ENCODE measurements at regions not wholly inside any gene's neighbourhood (a gene's known extent, or its start where the extent isn't known, plus 50 kb on each side); places are given as distances from the start of the nearest gene placed in this dataset.

DNA sequence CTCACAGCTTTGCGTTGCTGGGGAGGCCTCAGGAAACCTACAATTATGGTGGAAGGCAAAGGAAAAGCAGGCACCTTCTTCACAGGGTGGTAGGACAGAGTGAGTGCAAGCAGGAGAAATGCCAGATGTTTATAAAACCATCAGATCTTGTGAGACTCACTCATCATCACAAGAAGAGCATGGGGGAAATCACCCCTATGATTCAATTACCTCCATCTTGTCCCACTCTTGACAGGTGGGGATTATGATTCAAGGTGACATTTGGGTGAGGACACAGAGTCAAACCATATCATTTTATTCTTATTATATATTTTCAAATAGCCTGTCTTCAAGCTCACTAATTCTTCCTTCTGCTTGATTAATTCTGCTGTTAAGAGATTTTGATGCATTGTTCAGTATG is 665.3 kb downstream of the TRHDE start:
- peaks cover 5 to 23% (median 15%) of the 10 kb centered on the region in 7 donors for H3K9me3 Mint-ChIP-seq
- H3K36me3 Mint-ChIP-seq: no peaks in the 10 kb centered on the region
- H2AFZ ChIP-seq (ENCODE audit: insufficient read depth, low read depth, low read length, poor library complexity, severe bottlenecking): no peak overlapping the region
- H3K36me3 ChIP-seq (replicated peaks in 1 of 2; ENCODE audit: control insufficient read depth in 1 of 2, insufficient read depth in 2 of 2, low read length in 2 of 2): no peaks in the 10 kb centered on the region
- H3K4me3 ChIP-seq (replicated peaks in 1 of 3; ENCODE audit: low read depth in 2 of 3, low read length in 3 of 3): no peak overlapping the region
- TF ChIP-seq, protein P1, sequence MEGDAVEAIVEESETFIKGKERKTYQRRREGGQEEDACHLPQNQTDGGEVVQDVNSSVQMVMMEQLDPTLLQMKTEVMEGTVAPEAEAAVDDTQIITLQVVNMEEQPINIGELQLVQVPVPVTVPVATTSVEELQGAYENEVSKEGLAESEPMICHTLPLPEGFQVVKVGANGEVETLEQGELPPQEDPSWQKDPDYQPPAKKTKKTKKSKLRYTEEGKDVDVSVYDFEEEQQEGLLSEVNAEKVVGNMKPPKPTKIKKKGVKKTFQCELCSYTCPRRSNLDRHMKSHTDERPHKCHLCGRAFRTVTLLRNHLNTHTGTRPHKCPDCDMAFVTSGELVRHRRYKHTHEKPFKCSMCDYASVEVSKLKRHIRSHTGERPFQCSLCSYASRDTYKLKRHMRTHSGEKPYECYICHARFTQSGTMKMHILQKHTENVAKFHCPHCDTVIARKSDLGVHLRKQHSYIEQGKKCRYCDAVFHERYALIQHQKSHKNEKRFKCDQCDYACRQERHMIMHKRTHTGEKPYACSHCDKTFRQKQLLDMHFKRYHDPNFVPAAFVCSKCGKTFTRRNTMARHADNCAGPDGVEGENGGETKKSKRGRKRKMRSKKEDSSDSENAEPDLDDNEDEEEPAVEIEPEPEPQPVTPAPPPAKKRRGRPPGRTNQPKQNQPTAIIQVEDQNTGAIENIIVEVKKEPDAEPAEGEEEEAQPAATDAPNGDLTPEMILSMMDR (IDR thresholded peaks at IDR 0.05): no peak
- no peak overlapping the region for H3K4me3 Mint-ChIP-seq
- peaks cover 28 to 32% of the 10 kb centered on the region in 2 donors for H3K9me3 ChIP-seq (replicated peaks in 1 of 2; ENCODE audit: control insufficient read depth in 1 of 2, insufficient read depth in 1 of 2, low read length in 2 of 2)
- no peaks in the 10 kb centered on the region for H3K27me3 ChIP-seq (ENCODE audit: control insufficient read depth in 2 of 2, insufficient read depth in 2 of 2, low read length in 2 of 2)
- DNase-seq: no peak
- peaks cover 0 to 2% (median 0%) of the 10 kb centered on the region in 3 donors for H3K27me3 Mint-ChIP-seq (ENCODE audit: low read depth in 3 of 3)
- WGBS (ENCODE audit: insufficient coverage): no CpG with 5 or more reads among the region's 1 CpG
- no peaks in the 10 kb centered on the region for H3K4me1 Mint-ChIP-seq
- H3K9ac ChIP-seq (ENCODE audit: insufficient read depth, low read length, poor library complexity, severe bottlenecking): no peak overlapping the region
- H3K27ac Mint-ChIP-seq: no peak overlapping the region
- no peaks in the 10 kb centered on the region for H3K79me2 ChIP-seq (ENCODE audit: insufficient read depth, low read length)
- H3K27ac ChIP-seq (ENCODE audit: low read depth in 1 of 2, low read length in 2 of 2): no peak overlapping the region
- no peaks in the 10 kb centered on the region for H4K20me1 ChIP-seq (ENCODE audit: insufficient read depth, low read length)
- no peaks in the 10 kb centered on the region for H3K4me1 ChIP-seq (ENCODE audit: control insufficient read depth in 1 of 2, insufficient read depth in 2 of 2, low read length in 2 of 2)
- H3K4me2 ChIP-seq (replicated peaks; ENCODE audit: extremely low read depth, low read length, poor library complexity, severe bottlenecking): no peak overlapping the region
- intact Hi-C loops (cut with micrococcal nuclease): no loop called here

DNA sequence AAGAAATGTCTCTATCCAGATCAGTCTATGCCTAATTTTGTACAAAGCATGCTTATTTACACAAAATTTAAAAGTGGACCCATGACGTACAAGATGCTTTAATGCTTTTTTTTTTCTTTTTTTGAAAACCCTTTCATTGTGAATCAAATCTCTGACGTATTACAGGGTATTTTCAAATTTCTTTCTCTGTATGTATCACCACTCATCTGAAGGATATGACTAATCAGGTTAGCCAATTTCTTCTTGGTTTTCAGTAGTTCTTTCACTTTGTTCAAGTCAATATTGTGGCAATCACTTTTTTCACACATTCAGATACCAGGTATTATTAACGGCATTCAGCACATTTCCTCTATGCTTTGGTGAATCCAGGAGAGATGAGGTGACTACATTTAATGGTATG is 685.3 kb downstream of the TRHDE start:
- 83% methylated on average over 1 of the region's 3 CpGs for WGBS (ENCODE audit: insufficient coverage)
- Histone ChIP-seq H4K20me1 (ENCODE audit: insufficient read depth, low read length) (no peaks in the 10 kb centered on the region), H3K27me3 (ENCODE audit: control insufficient read depth in 2 of 2, insufficient read depth in 2 of 2, low read length in 2 of 2) (no peaks in the 10 kb centered on the region), H3K4me2 (replicated peaks; ENCODE audit: extremely low read depth, low read length, poor library complexity, severe bottlenecking) (no peak overlapping the region), H3K9me3 (replicated peaks in 1 of 2; ENCODE audit: control insufficient read depth in 1 of 2, insufficient read depth in 1 of 2, low read length in 2 of 2) (peaks cover 0 to 6% of the 10 kb centered on the region in 2 donors), H3K9ac (ENCODE audit: insufficient read depth, low read length, poor library complexity, severe bottlenecking) (no peak overlapping the region), H3K4me1 (ENCODE audit: control insufficient read depth in 1 of 2, insufficient read depth in 2 of 2, low read length in 2 of 2) (no peaks in the 10 kb centered on the region), H2AFZ (ENCODE audit: insufficient read depth, low read depth, low read length, poor library complexity, severe bottlenecking) (no peak overlapping the region), H3K4me3 (replicated peaks in 1 of 3; ENCODE audit: low read depth in 2 of 3, low read length in 3 of 3) (no peak overlapping the region), H3K27ac (ENCODE audit: low read depth in 1 of 2, low read length in 2 of 2) (no peak overlapping the region), H3K36me3 (replicated peaks in 1 of 2; ENCODE audit: control insufficient read depth in 1 of 2, insufficient read depth in 2 of 2, low read length in 2 of 2) (no peaks in the 10 kb centered on the region), H3K79me2 (ENCODE audit: insufficient read depth, low read length) (no peaks in the 10 kb centered on the region)
- Mint-ChIP-seq H3K4me1 (no peaks in the 10 kb centered on the region), H3K36me3 (no peaks in the 10 kb centered on the region), H3K27ac (no peak overlapping the region), H3K9me3 (peaks cover 0 to 7% (median 3%) of the 10 kb centered on the region in 7 donors), H3K27me3 (ENCODE audit: low read depth in 3 of 3) (no peaks in the 10 kb centered on the region), H3K4me3 (no peak overlapping the region)
- intact Hi-C loops (cut with micrococcal nuclease): no loop called here
- TF ChIP-seq, protein P1 (IDR thresholded peaks at IDR 0.05): no peak
- no peak for DNase-seq

All from CD14-positive monocyte (primary cell).